GM19025 (cell line): ENCODE measurements at regions not wholly inside any gene's neighbourhood (a gene's known extent, or its start where the extent isn't known, plus 50 kb on each side); places are given as distances from the start of the nearest gene placed in this dataset.

Experiments
- ATAC-seq: cut with Tn5 transposase; IDR thresholded peaks from one replicate; pipeline ENCODE4 v1.9.1; 2021; ENCODE audit warnings: mild to moderate bottlenecking, low read depth, moderate library complexity; ENCODE audit not compliant: unreplicated experiment

DNA sequence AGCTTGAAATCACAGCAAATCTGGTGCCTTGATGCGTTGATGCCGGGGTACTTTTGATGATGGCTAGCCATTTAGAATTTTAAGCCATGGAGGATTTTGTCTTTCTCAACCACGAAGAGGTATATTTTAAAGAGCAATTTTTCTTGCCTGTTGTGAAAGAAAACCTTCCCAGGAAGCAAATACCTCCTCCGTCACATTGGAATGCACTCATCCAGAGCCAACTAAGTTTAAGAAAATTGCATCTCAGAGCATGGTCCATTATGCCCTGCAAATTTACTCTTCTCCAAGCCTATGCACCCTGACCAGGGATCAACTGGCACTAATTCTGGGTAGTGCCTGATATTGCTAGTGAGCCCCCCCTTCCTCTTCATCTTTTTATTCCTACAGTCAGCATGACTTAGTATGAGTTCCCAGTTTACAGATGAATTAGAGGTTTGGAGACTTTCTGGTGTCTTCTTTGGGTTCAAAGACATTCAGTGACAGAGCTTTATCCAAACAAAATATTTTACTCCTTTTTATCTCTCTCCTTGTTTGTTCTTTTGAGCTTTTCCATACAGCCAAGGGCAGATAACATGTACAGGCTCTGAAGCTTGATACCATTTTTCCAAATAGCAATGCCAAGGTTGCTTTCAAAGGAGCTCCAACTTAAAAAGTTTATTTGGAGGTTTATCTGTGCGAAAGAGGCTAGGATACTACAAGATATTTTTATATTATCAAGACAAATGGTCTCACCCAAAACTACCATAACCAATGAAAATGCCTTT is 56.6 kb upstream of the ANK3 start:
- ATAC-seq = no peak

DNA sequence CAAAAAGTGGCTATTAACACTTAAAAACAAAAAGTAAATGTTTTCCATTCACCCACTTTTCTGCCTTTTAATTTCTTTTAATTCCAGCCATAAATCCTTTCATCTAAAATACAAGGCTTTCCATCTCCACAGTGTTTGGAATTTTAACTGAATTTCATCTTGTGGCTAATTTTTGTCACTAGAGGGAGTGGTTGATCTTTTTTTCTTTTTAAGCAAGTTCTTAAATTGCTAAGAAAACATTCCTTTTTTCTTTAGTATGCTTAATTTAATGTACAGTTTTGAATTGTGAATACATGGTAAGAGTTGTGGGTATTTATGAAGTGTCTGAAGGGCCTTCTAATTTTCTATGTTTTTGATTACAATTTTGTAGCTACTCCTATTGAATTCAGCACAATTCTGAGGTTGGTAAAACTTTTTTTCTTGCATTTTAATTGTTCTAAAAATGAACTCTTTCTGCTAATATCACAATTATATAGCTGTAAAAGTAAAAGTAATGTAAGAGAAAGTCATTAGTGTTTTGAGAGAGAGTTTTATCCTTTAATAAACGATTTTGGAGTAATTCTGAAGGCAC is 54.9 kb upstream of the ANK3 start:
- no peak for ATAC-seq

DNA sequence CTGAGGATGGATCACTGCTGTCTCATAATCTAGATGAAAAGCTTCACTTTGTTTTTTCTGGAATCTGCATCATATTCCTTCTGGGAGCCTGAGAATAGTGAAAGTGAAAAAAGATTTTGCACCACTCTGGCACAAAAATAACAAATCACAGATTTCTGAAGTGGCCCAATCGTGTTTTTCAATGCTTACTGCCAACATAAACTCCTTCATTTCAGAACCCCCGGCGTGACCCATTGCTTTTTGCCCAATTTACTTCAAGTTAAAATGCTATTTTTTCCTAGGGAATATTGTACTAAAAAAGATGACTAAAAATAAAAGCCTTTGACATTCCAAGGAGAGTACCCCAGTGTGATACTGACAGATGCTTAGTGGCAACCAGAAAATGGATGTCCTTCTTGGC is 53.7 kb upstream of the ANK3 start:
- no peak for ATAC-seq

DNA sequence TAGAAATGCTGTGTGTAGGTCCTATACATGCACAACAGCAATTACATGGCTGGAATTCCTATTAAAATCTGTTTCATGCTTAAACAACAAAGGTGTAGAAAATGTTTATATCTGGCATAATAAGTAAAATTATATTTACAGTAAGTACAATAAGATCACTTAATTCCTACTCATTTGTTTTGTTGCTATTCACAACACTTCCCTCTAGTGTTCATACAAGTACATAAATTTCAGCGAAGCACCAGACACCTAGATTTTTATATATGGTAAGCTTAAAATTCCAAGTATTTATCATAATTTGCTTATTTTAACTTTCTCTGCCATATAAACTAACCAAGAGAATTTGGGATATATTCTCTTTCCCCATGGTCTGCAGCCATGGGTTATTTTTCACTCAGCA is 51.8 kb upstream of the ANK3 start:
- ATAC-seq = no peak

DNA sequence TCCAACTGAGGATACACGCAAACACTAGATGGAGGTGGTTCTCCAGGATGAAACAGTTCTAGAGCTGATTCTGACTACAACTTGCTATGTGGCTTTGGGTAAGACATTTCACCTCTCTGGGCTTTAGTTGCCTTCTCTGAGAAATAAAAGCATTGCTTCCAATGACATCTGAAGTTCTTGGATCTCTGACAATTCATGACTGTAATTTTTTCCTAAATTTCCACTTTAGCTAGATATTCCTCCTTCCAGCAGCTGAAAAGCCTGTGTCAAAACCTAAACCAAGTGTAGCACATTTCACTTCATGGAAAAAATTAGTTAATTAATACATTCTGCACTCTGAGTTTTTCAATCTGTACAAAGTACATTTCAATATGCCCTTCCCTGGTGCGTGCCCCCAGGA is 50.0 kb upstream of the ANK3 start:
- no peak for ATAC-seq
